NCI-H1436 (cell line): ENCODE measurements at regions not wholly inside any gene's neighbourhood (a gene's known extent, or its start where the extent isn't known, plus 50 kb on each side); places are given as distances from the start of the nearest gene placed in this dataset.
"Not testable (repeated sequence)": the region's sequence is repeated elsewhere in the genome, so short reads cannot be mapped to it uniquely, and the experiment has no call there.

Source experiments
- DNase-seq: peaks from one replicate; lab custom pipeline; 2025; lab: John Stamatoyannopoulos, UW

DNA sequence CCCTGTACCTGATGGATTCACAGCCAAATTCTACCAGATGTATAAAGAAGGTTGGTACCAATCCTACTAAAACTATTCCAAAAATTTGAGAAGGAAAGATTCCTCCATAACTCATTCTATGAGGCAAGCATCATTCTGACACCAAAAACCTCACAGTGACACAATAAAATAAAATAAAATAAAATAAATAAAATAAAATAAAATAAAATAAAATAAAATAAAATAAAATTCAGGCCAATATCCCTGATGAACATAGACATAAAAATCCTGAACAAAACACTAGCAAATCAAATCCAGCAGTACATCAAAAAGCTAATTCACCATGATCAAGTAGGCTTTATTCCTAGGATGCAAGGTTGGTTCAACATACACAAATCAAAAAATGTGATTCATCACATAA, 108.1 kb downstream of the PROX1 start:
- DNase-seq, result not testable (repeated sequence)

DNA sequence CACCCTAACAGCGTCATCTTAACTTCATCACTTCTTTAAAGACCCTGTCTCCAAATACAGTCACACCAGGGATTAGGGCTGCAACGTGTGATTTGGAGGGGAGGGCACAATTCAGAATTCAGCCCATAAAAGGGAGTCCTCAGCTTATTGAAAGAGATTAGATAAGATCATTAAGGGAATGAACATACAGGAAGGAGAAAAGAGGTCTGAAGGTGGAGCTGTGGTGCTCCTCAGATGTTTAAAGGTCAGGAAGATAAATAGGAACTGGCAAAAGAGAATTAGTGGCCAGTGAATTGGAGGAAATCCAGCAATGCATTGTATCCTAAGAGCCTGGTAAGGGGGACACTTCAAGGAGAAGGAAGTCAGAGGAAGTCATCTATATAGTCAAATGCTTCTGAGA, 113.5 kb downstream of the PROX1 start:
- DNase-seq, result no peak

DNA sequence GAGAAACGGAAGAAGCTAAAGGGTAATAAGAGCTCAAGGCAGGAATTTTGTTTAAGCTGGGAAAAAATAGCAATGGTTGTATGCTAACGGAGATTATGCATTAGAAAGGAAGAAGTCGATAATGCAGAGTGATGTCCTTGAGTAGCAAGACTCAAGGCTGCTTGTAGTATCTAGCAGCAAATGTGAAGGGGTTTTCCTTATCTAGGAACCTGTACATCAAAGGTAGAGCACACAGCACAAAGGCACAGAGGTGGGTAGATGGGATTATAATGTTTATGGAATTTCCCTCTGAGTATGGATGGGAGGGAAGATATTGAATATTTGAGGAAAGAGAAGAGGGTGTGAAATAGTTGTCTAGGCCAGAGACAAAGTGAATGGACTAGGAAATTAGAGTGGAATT, 114.1 kb downstream of the PROX1 start:
- DNase-seq, result no peak

DNA sequence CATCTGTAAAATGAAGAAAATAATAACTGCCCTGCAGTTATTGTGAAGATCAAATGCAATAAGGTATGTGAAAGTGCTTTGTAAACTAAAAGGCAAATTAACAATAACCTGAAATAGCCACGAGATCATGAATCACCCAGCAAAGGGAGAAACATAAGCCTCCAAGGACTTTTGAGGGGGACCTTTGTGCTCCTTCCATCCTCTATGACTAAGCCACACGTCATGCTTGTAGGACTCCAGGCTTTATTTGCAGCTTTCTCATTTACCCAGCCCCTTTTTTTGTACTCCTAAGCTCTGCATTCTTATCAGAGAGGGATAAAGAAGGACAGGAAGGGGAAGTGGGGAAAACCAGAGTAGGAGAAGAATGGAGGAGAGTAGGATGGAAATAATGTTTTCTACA, 115.1 kb downstream of the PROX1 start:
- no peak for DNase-seq

DNA sequence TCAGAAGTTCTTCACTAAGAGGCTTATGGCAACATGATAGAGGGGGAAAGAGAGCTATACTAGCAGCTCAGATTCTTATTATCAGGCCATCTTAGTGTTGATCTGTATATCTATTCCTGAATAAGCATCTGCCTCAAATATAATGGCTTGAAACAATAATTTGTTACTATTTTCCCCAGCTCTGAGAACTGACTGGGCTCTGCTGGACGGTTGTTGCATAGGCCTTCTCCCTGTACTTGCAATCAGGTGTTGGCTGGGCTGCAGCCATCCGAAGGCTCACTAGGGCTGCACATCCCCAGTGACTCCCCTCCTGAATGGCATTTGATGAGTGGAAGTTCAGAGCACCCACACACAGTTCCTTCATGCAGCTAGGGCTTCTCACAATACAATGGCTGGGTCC, 116.0 kb downstream of the PROX1 start:
- DNase-seq, result no peak

DNA sequence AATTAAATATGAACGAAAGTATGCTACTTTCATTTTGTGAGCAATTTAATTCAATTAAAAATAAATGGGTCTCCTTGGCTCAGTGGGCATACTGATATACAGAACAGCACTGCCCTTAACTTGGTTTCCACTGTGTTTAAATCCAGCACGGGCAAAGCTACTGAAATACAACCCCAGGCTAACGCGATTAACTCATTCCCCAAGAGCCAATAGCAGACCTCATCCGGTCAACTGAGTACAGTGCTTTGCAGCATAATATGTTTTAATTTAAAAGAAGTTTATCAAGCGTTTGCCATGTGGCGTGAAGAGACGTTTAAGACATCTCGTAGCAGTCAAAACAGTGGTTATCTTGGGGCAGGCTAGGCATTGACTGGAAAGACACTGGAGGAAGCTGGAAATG, 118.6 kb downstream of the PROX1 start:
- no peak for DNase-seq

DNA sequence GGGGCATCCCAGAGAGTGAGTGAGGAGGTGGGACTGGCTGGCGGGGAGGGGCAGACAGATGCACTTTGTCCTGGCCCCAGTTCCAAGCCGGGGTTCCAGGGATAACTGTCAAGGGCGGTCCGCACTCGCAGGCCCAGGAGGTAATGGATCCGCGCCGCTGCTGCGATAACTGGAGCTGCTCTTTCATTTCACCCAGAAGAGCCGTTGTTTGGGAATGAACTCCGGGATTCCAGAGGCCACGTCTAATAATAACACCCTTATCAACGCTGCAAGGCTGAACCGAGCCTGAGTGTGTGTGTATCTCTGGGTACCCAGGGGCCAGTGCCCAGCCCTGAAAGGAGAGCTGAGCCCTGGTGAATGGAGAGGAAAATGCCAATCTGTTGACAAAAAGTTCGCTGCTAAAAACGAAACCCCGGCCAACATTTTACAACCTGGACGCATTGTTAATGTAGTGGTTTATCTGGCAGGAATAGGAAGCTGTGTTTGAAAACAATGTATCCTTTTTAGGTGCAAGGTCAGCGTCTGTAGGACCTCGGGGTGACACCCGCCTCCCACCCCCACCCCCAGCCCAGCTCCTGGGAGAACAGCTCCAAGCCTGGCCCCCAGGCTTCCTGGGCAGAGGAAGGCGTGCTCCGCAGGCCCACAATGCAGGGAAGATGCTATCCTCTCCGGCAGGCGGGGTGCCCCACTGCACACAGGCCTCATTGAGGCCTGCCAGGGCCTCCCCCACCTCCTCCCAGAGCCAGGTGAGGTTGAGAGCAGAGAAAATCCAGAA, 119.7 kb downstream of the PROX1 start:
- no peak for DNase-seq

DNA sequence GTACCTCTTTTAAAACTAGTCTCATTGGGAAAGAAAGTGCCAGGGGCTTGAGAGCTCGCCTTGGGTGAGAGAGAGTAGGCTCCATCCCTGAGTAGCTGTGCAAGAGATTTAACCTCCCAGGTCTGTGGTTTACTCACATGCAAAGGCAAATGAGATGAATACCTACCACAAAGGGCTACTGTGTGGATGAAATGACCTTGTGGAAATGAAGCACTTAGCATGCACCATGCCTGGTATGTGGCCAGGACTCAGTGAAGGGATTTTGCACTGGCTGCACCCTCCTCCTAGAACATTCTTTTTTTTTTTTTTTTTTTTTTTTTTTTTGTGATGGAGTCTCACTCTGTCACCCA, 120.3 kb downstream of the PROX1 start:
- DNase-seq, result no peak

DNA sequence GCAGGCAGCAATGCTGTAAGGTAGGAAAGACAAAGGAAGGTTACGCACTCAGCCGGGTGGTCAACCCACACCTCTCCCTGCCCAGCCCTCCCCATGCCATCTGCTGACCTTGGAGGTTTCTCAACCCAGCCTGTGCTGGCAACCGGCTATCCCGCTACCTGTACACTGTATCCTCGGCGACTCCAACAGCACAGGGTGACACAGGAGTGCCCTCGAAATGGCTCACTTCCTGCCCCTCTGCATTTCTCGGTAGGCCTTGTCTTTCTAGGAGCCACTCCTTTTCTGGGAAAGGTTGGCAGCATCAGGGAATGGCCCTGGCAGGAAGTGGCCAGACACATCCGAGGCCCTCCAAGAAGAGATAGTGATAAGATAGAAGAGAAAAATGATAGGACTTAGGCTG, 124.0 kb downstream of the PROX1 start:
- no peak for DNase-seq

DNA sequence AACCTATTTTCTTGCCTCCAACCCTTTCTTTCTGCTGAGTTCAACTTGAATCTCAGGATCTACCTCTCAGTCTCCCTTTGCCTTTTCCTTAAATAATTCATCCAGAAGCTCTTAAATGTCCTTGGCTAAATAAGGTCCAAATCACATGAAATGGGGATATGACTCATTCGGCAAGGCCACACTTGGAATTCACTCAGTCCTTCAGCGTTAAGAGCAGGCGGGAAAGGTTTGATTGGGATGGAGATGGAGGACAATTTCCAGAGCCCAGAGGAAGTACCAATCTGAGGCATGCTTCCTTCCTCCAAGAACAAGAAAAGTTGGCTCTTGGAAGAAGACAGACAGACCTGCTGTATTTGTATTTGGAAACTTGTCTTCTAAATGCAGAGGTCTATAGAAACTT, 128.5 kb downstream of the PROX1 start:
- DNase-seq, result no peak

DNA sequence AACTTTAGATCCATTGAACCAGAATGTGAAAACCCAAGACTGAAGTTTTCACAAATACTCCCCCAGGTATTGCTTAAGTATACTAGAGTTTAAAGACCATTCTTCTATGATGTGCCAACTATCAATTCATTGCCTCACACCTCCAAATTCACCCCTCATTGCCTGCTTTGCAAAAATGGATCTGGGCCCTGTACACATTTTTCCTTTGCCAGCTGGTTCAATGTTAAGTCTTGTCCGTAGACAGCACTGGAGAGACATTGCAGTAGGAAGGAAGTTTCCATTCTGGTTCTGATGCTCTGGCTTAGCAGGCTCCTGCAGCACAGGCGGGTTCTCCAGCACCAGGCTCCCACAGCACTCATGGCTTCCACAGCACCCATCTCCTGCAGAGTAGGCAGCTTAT, 130.0 kb downstream of the PROX1 start:
- DNase-seq, result no peak

DNA sequence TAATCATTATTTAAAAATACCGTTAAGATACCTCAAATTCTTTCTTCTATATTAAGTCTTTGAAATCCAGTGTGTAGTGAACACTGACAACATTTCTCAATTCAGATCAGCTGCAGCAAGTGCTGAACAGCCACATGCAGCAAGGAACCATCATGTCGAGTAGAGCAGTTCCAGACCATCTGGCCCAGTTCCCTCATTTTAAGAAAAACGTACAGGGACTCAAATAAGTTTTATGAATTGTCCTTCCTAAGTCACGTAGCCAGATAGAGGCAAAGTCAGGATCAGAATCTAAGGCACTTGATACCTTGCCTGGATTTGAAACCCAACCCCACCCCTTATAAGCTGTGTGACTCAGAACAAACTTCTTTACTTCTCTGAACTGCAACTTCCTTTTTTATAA, 132.4 kb downstream of the PROX1 start:
- DNase-seq, result no peak

DNA sequence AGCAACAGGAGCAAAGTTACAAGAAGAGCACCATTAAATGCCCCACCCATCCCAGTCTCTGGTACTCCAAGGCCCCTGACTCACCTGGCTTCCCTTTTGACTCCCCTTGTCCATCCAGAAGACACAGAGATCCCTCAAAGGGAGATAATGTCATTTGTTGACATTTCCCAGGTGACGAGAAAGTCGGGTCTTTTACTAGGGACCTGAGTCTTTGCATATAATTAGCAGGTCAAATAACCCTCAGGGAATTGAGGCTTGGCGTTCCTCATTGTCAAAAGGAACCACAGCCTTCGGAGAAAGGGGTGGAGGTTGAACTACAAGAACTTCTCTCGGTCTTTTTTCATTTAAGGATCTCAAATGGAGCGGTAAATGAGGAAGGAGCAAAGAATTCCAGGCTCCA, 133.2 kb downstream of the PROX1 start:
- peak; percentile 6 for DNase-seq

DNA sequence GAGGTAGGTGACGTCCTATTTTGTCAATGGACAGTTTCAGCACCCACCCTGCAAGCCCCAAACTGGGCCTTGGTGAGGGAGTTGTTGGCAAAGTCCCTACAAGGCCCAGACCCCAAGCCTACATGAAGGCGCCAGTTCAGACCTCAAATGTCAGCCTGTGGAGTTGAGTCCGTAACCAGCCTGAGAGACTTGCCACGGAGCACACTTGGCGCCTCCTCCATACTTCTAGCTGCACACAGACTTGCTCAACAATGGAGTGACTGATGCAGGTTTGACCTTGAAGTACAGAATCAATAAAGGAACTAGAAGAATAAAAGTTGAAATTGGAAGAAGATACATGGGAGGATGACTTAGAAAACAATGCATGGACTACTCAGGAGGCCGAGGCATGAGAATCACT, 134.3 kb downstream of the PROX1 start:
- DNase-seq, result no peak

DNA sequence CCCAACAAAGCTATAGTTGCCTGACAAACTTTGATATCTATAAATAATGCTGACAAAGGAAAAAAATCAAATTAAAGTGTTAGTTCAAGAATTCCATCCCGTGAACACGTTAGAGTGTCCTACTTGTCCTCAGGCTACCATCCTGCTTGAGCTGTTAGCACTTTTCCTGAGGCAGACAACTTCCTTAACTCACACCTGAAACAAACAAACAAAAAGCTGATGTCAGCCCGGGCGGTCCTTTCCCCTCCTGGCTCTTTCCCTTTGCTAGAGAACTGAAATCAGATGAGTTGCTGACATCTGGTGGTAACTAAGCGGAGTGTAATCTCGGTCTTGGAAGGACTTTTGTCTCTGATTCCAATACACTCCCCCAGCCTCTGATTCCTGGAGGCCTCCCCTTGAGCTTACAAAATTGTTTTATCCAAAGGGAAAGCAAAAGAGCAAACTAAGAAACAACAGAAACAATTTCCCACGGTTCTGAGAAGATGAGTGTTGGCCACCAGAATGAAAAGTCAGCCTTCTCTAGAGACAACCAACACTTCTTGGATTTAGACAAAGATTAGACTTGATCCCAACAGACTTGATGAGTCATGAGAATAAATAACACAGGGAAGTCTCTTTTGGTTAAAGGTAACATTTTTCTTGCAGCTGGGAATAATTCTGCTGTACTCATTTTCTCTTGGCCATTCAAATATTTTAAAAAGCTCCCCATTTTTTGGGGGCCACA, 135.4 kb downstream of the PROX1 start:
- peak; percentile 88 for DNase-seq

DNA sequence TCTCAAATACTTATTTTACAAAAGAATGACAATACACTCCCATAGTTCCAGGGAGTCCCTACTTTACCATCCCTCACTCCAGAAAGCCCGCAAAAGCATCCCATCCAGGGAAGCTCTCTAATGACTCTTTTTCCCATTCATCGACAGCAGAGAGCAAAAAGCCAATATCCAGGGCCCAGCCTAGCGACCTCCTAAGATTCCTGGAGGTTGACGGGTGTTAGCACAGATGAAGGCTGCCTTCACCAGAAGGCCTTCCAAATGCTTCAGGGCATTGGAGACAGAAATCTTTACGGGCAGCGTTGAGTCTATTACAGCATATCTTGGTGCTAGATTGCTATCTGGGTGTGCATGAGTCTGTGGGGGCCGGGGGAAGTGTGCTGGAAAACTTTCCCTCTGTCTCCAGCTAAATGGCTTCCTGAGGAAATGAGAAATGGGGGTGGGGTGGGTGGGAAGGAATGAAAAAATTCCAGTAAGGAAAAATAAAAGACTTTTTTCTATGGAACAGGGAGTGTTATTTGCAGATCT, 136.6 kb downstream of the PROX1 start:
- DNase-seq, result no peak

DNA sequence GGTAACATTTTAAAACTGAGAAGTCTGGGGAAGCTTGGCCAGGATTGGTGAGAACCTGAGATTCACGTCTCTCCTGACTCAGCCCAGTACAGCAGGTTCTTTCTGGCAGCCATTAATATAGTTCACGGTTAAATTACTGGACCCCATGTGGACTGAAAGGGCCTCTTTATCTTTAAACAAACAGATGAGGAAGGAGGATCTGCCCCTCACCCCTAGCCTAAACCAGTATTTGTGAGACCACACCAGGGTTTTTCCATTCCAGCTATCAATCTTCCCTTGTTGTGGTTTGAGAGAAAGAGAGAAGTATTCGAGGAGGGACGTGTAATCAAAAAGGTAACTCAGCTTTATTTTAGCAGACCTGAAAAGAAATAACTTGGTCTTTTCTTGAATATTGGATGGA, 137.1 kb downstream of the PROX1 start:
- DNase-seq, result no peak

DNA sequence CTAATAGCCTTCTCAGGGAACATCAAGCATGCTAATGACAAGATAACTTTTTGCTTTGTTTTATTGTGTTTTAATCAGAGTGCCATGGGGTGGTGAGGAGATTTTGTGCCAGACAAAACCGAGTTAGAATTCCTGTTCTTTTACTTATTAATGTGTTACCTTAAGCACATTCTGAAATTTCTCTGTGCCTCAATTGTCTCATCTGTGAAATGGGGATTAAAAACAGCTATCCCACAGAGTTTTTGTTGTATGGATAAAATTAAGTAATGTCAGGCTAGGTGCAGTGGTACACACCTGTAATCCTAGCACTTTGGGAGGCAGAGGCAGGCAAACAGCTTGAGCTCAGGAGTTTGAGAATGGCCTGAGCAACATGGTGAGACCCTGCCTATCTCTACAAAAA, 138.0 kb downstream of the PROX1 start:
- DNase-seq, result no peak

DNA sequence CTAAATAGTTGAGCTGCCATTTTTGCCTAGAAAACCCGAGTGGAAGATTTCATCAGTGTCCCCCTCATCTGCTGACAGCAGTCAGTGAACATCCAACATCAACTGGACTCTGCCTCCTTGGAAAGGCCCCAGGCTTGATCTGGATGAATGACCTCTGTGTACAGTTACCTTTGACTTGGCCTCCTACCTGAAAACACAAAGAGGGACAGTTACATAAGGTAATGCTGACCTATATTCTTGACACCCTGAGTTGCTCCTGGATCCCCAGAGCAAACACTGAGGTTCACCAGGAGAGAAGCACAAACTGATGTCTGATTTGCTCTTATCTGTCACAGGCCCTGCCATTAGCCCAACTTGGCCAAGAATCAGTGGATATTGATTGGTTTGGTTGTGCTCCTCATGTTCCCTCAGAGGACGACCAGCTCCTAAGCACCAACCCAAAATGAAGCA, 138.9 kb downstream of the PROX1 start:
- DNase-seq, result no peak

DNA sequence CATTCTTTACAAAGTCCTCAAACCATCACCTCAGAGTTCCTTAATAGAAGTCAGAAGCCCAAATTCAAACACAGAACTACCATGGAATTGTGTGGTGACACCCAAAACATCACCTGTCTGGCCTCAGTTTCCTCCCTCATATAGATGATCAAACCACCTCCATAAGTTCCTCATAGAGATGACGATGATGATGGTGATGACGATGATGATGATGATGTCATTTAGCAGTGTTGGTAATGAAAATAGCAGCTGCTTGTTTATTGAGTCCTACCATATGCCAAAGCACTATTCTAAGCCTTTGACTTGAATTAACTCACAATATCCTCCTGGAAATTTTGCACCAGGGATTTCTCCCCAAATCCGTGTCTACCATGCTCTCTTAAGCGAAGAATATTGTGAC, 139.9 kb downstream of the PROX1 start:
- no peak for DNase-seq

DNA sequence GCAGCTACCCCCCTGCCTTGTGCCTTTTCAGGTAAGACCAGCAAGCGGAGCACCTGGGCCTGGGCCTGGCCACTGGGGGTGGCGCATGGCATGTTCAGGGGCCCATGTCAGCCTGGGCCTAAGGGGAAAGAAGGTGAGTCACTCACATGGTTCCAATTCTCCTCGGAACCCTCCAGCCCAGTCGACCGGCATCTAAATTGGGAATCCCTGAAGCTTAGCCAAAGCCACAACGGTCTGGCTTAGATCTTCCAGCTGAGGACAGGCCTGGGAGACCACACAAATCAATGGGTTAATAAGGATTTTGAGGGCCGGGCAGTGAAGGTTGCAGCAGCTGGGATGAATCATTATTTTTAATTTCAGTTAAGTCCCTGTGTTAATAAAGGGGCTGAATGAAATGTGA, 145.1 kb upstream of the SMYD2 start:
- DNase-seq, result no peak

DNA sequence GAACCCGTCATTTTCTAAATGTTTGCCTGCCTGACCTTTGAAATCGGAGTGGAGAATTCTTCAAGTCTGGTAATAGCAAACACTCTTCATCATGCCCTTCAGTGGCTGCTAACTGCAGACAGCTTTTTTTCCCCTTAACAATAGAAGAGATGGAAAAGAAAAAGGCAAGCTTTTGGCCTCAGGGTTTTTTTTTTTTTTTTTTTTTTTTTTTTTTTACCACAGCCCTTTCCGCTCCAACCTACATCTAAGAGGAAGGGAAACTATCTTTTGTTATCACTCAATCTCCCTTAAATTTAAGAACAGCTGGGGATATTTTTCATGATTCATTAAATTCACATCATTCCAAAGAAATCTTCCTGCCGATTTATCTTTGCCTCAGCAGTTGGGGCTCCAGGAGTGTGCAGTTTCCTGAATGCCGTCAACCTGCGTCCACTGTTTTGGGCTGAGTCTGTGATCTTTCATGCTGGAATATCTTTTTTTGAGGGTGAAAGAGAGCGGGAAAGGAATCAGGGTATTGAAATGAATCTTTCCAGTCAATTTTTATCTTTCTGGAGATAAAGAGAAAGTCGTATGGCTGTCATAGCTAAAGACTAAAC, 144.5 kb upstream of the SMYD2 start:
- DNase-seq, result no peak

DNA sequence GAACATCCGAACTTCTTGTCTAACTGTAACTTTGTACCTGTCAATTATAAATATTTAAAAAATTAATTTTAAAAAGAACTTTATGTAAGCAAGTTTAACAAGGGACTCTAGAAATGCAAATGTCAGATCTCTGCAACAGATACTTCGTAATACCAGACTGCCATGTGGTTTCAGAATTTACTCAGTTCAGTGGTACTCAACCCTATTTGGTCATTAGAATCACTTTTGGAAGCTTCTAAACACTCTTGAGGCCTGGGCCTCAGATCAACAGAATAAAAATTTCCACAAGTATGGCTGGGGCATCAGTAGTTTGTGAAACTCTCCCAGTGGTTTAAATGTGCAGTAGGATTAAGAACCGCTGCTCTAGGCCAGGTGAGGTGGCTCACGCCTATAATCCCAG, 139.5 kb upstream of the SMYD2 start:
- DNase-seq, result no peak
